Heart left ventricle (tissue), 16 donors: ENCODE measurements at regions not wholly inside any gene's neighbourhood (a gene's known extent, or its start where the extent isn't known, plus 50 kb on each side); places are given as distances from the start of the nearest gene placed in this dataset.
"Not testable (repeated sequence)": the region's sequence is repeated elsewhere in the genome, so short reads cannot be mapped to it uniquely, and the experiment has no call there.

Experiments
- ATAC-seq, 4 donors: fragments of 200-7000 bp; cut with Tn5 transposase; one replicate each; pipeline ENCODE4 v1.9.1; 2020 to 2022; ENCODE audit warnings: moderate library complexity in 4 of 4, mild to moderate bottlenecking in 3 of 4, moderate number of reproducible peaks in 1 of 4
- DNase-seq, 5 donors: peaks; one replicate each; pipeline ENCODE4 v3.0.0-alpha.2; 2020
- H3K27ac ChIP-seq, 12 donors: fragments of 200-600 bp; sonication (generic) in 4 of 12; one replicate each; pipeline versions ENCODE4 v1.5.0 to v1.8.0; 2016 to 2022; ENCODE audit warnings: mild to moderate bottlenecking in 2 of 12
- H3K27me3 ChIP-seq, 9 donors: fragments of 200-600 bp; sonication (generic) in 2 of 9; one replicate each; pipeline versions ENCODE4 v1.5.1 to v1.8.0; 2016 to 2022; ENCODE audit warnings: mild to moderate bottlenecking in 3 of 9
- H3K36me3 ChIP-seq, 9 donors: fragments of 200-600 bp; sonication (generic) in 2 of 9; one replicate each; pipeline versions ENCODE4 v1.5.0 to v1.8.0; 2018 to 2022; ENCODE audit warnings: mild to moderate bottlenecking in 2 of 9
- H3K4me1 ChIP-seq, 12 donors: fragments of 200-600 bp; sonication (generic) in 4 of 12; one replicate each; pipeline versions ENCODE4 v1.5.0 to v1.8.0; 2016 to 2022; ENCODE audit warnings: mild to moderate bottlenecking in 3 of 12
- H3K4me3 ChIP-seq, 12 donors: fragments of 200-600 bp; sonication (generic) in 4 of 12; one replicate each; pipeline versions ENCODE4 v1.5.0 to v1.8.0; 2017 to 2022; ENCODE audit warnings: mild to moderate bottlenecking in 9 of 12, moderate library complexity in 4 of 12
- H3K9me3 ChIP-seq, 12 donors: fragments of 200-600 bp; sonication (generic) in 4 of 12; one replicate each; pipeline versions ENCODE4 v1.5.0 to v1.8.0; 2016 to 2022; ENCODE audit warnings: mild to moderate bottlenecking in 1 of 12
- POLR2A ChIP-seq, 2 donors: fragments of 450-650 bp; IDR thresholded peaks; one replicate each; pipeline ENCODE4 v1.6.1; 2017; ENCODE audit warnings: antibody characterized with exemption in 2 of 2, mild to moderate bottlenecking in 2 of 2, moderate library complexity in 2 of 2
- WGBS, 4 donors: extraction: QIAGEN DNeasy Blood & Tissue Kit in 2 of 4; methylation state at CpG; one replicate each; pipeline versions ENCODE4 v1.1.5 to v1.1.7; 2013 to 2018; 5-methylcytosine and 5-hydroxymethylcytosine counted together
- intact Hi-C, 10 donors: fragments of 100-400 bp; cut with DNase I; formaldehyde crosslinking; loops; one replicate each; pipeline versions ENCODE4 v1.11.1 to v1.14.2; 2022
- TF ChIP-seq, protein P1 (sequence below), 12 donors: fragments of 200-600 bp; sonication (generic) in 4 of 12; IDR thresholded peaks; one replicate each; pipeline versions ENCODE4 v1.5.0 to v1.8.0; 2018 to 2022; ENCODE audit warnings: antibody characterized with exemption in 12 of 12, mild to moderate bottlenecking in 5 of 12
- donor health status: ischemic (EF 13 %, LVEDD 7.1; RV severe dilation, severe dysfunction).
- donor health status: healthy with polysubstance abuse.
- donor health status: DM: no; HTN: yes; CAD: no.
- donor health status: DM: no; HTN: no; CAD: no.
- donor health status: ischemic (EF 25% LVEDD 6.9; RV normal size, moderate dysfunction).
- donor health status: ischemic (EF 25% LVEDD 5.7; RV mildly dilated, moderate dysfunction).
- donor health status: healthy.
- donor health status: DM: yes; HTN: yes; CAD: no.
- donor health status: ischemic (EF 35%, LVEDD 5.7; RV mildly dilated, moderate dysfunction).
- donor health status: nonischemic (EF 11% LVEDD 7.7; RV severe dilation, severe dysfunction).
- donor health status: DM: yes; HTN: yes; CAD: no.
- donor health status: PGD.
- donor health status: ischemic (EF 29% LVEDD 5.4; RV normal size, mild dysfunction).
- donor health status: nonischemic (EF 23%, LVEDD 6.1; RV moderate dilation, normal function).

DNA sequence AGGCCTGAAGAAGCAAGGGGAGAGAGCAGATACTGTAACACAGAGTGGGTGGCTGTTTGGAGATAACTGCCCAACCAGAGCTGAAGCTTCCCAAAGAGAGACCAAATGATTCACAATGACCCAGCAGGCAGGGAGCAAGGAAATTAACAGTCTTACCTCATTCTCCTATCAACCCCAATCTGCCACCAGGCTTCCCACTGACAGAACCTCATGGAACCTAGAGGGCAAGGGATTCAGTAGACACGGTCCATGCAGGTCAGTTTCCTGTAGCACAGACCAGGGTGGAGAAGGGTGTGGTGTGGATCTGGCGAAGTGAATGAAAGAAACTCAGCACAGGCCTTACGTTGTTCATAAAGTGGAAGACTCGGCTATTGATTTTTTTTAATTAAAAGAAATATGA is 60.7 kb upstream of the ALB start:
- peaks cover 0 to 3% (median 0%) of the 10 kb centered on the region in 9 donors for H3K27me3 ChIP-seq
- H3K4me1 ChIP-seq, result no peaks in the 10 kb centered on the region
- no peaks in the 10 kb centered on the region for H3K9me3 ChIP-seq
- no peak overlapping the region for H3K4me3 ChIP-seq
- WGBS, 4 donors, result 65 to 85% (median 79%) methylated on average over 4 of the region's 4 CpGs
- H3K27ac ChIP-seq, result no peak overlapping the region
- intact Hi-C loops, result loop anchor here in 4 of 10 donors (5.0 to 10.0 kb wide), 2 partner anchors 309 to 311 kb away; no protein-coding TSS in a partner anchor
- ATAC-seq, result no peak
- TF ChIP-seq POLR2A (IDR thresholded peaks at IDR 0.05), result no peak
- TF ChIP-seq, protein P1, sequence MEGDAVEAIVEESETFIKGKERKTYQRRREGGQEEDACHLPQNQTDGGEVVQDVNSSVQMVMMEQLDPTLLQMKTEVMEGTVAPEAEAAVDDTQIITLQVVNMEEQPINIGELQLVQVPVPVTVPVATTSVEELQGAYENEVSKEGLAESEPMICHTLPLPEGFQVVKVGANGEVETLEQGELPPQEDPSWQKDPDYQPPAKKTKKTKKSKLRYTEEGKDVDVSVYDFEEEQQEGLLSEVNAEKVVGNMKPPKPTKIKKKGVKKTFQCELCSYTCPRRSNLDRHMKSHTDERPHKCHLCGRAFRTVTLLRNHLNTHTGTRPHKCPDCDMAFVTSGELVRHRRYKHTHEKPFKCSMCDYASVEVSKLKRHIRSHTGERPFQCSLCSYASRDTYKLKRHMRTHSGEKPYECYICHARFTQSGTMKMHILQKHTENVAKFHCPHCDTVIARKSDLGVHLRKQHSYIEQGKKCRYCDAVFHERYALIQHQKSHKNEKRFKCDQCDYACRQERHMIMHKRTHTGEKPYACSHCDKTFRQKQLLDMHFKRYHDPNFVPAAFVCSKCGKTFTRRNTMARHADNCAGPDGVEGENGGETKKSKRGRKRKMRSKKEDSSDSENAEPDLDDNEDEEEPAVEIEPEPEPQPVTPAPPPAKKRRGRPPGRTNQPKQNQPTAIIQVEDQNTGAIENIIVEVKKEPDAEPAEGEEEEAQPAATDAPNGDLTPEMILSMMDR (IDR thresholded peaks at IDR 0.05), result no peak
- no peaks in the 10 kb centered on the region for H3K36me3 ChIP-seq
- no peak for DNase-seq

GRCh38 chr4:73341454-73341853 is 62.6 kb upstream of the ALB start:
- DNase-seq (no peak), ATAC-seq (peak in 2 of 4 donors; percentile 39 to 42)
- intact Hi-C loops, result loop anchor here in 4 of 10 donors (5.0 to 10.0 kb wide), 2 partner anchors 311 to 313 kb away; no protein-coding TSS in a partner anchor
- TF ChIP-seq, protein P1 (IDR thresholded peaks at IDR 0.05), result peak in 7 of 12 donors; percentile 20 to 52 (median 39)
- no peak for TF ChIP-seq POLR2A (IDR thresholded peaks at IDR 0.05)
- no peaks in the 10 kb centered on the region for H3K4me1 ChIP-seq
- H3K27ac ChIP-seq, result no peak overlapping the region
- WGBS, 4 donors, result 44 to 50% (median 47%) methylated on average over 4 of the region's 4 CpGs
- no peaks in the 10 kb centered on the region for H3K36me3 ChIP-seq
- H3K4me3 ChIP-seq, result no peak overlapping the region
- H3K9me3 ChIP-seq, result no peaks in the 10 kb centered on the region
- H3K27me3 ChIP-seq, result peaks cover 0 to 3% (median 0%) of the 10 kb centered on the region in 9 donors

DNA sequence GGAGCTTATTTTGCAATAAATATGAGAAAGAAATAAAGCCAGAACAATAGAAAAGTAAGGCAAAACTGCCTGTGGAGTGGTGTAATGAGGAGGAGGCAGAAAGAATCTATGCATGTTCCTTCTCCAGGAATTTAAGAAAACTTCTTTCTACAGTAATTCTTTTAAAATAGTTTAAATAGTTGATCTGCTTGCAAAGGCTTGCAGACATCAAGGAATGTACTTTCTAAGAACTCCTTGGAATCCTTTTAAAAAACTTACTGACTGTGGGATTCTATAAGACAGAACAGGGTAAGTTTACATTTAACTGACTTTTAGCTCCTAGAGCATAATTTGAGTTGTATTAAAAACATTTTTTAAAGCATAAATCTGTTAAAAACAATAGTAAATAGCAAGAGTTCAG is 63.2 kb upstream of the ALB start:
- Histone ChIP-seq H3K27me3 (peaks cover 0 to 3% (median 0%) of the 10 kb centered on the region in 9 donors), H3K27ac (no peak overlapping the region), H3K36me3 (no peaks in the 10 kb centered on the region), H3K4me3 (no peak overlapping the region), H3K4me1 (no peaks in the 10 kb centered on the region), H3K9me3 (no peaks in the 10 kb centered on the region)
- no peak for ATAC-seq
- no peak for TF ChIP-seq POLR2A (IDR thresholded peaks at IDR 0.05)
- TF ChIP-seq, protein P1 (IDR thresholded peaks at IDR 0.05), result no peak
- no peak for DNase-seq
- intact Hi-C loops, result loop anchor here in 4 of 10 donors (5.0 to 10.0 kb wide), 2 partner anchors 311 to 314 kb away; no protein-coding TSS in a partner anchor

GRCh38 chr4:73335679-73336078 is 68.4 kb upstream of the ALB start:
- no peak for DNase-seq

DNA sequence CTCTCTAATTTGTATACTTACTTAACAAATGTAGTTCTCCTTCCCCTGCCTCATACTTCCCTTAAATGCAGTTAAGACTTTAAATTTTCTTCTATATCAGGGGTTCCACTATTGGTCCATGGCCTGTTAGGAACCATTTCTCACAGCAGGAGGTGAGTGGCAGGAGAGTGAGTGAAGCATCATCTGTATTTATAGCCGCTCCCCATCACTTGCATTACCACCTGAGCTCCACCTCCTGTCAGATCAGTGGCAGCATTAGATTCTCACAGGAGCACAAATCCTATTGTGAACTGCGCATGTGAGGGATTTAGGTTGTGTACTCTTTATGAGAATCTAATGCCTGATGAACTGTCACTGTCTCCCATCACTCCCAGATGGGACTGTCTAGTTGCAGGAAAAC is 72.1 kb upstream of the ALB start:
- H3K9me3 ChIP-seq, DNase-seq, intact Hi-C loops, H3K27me3 ChIP-seq, H3K27ac ChIP-seq, H3K4me3 ChIP-seq, H3K4me1 ChIP-seq, ATAC-seq, H3K36me3 ChIP-seq: not testable (repeated sequence)
- 94 to 97% (median 96%) methylated on average over 2 of the region's 2 CpGs for WGBS, 4 donors

More at GRCh38 chr4:73335679-73336078, 68.4 kb upstream of the ALB start:
- Histone ChIP-seq H3K27me3 (no peaks in the 10 kb centered on the region), H3K4me3 (no peak overlapping the region), H3K36me3 (no peaks in the 10 kb centered on the region), H3K4me1 (no peaks in the 10 kb centered on the region), H3K9me3 (no peaks in the 10 kb centered on the region), H3K27ac (no peak overlapping the region)
- 68 to 76% (median 72%) methylated on average over 3 of the region's 3 CpGs for WGBS, 4 donors
- no peak for ATAC-seq
- TF ChIP-seq, protein P1 (IDR thresholded peaks at IDR 0.05), result no peak
- TF ChIP-seq POLR2A (IDR thresholded peaks at IDR 0.05), result no peak
- intact Hi-C loops, result no loop called here
